ENCODE measurements at regions not wholly inside any gene's neighbourhood (a gene's known extent, or its start where the extent isn't known, plus 50 kb on each side); places are given as distances from the start of the nearest gene placed in this dataset.

DNA sequence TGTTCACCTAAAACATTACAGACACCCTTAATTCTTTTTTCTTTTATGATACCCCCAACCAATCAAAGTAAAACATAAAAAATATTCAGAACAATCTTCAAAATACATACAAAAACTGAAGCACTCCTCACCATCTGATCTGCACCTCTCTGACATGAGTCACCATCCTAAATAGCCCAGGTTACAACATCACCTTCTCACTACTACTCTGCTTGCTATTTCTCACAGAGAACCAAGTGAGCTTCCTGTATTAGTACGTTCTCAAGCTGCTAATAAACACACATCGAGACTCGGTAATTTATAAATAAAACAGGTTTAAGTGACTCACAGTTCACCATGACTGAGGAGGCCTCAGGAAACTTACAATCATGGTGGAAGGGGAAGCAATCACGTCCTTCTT lies 183.5 kb downstream of the CBLN2 start:
- no peak for DNase-seq
- Histone ChIP-seq H3K14ac (ENCODE audit: low read length in 2 of 2) (no peak overlapping the region), H2BK15ac (ENCODE audit: low read depth, poor library complexity, severe bottlenecking) (no peak overlapping the region), H3K4ac (ENCODE audit: low read depth in 1 of 2, low read length in 2 of 2) (no peak overlapping the region), H3K4me2 (ENCODE audit: low read length, poor library complexity, severe bottlenecking) (no peak overlapping the region), H2AK5ac (ENCODE audit: low read length, severe bottlenecking) (no peak overlapping the region), H2AFZ (ENCODE audit: low read depth, low read length) (no peak overlapping the region), H3K9me3 (ENCODE audit: control insufficient read depth, low read length) (peaks cover 14% of the 10 kb centered on the region), H2BK12ac (ENCODE audit: low read length in 2 of 2) (no peak overlapping the region), H3K9ac (ENCODE audit: low read length) (no peak overlapping the region), H3K36me3 (ENCODE audit: control insufficient read depth in 1 of 2, insufficient read depth in 2 of 2, low read depth in 1 of 2, low read length in 2 of 2) (no peaks in the 10 kb centered on the region), H2BK5ac (ENCODE audit: low read depth, low read length, poor library complexity, severe bottlenecking) (no peak overlapping the region), H3K4me1 (ENCODE audit: control insufficient read depth, insufficient read depth, low read depth, low read length) (no peaks in the 10 kb centered on the region), H4K8ac (ENCODE audit: low read length) (no peak overlapping the region), H3K4me3 (ENCODE audit: insufficient read depth in 1 of 2, low read depth in 1 of 2, low read length in 2 of 2) (no peak overlapping the region), H3K79me1 (replicated peaks; ENCODE audit: low read length, poor library complexity, severe bottlenecking) (no peaks in the 10 kb centered on the region), H2BK120ac (ENCODE audit: low read depth, low read length) (no peak overlapping the region), H3K18ac (ENCODE audit: low read depth in 1 of 2, low read length in 2 of 2) (no peak overlapping the region), H3K27me3 (ENCODE audit: control insufficient read depth in 1 of 2, insufficient read depth in 1 of 2, low read length in 2 of 2) (no peaks in the 10 kb centered on the region), H4K91ac (ENCODE audit: low read length) (no peak overlapping the region), H3K27ac (ENCODE audit: low read length, poor library complexity, severe bottlenecking) (no peak overlapping the region), H3K23ac (ENCODE audit: low read length in 2 of 2) (no peak overlapping the region)
- 67% methylated on average over 4 of the region's 4 CpGs for WGBS

DNA sequence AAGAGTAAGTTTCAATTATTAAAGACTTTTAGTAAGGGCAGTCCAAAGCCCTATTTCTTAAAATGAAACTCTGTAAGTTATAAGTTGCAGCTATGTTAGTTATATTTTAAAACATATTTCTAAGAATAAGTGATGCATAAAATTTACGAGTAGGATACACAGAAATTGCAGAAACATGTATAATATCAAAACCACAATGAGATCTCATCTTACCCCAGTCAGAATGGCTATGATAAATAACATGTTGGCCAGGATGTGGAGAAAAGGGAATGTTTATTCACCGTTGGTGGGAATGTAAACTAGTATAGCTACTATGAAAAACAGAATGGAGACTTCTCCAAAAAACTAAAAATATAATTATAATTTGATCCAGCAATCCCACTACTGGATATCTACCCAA lies 201.2 kb downstream of the CBLN2 start:
- Histone ChIP-seq H3K79me1 (replicated peaks; ENCODE audit: low read length, poor library complexity, severe bottlenecking) (no peaks in the 10 kb centered on the region), H3K4me3 (ENCODE audit: insufficient read depth in 1 of 2, low read depth in 1 of 2, low read length in 2 of 2) (no peak overlapping the region), H2BK120ac (ENCODE audit: low read depth, low read length) (no peak overlapping the region), H3K4me2 (ENCODE audit: low read length, poor library complexity, severe bottlenecking) (no peak overlapping the region), H2BK15ac (ENCODE audit: low read depth, poor library complexity, severe bottlenecking) (no peak overlapping the region), H3K36me3 (ENCODE audit: control insufficient read depth in 1 of 2, insufficient read depth in 2 of 2, low read depth in 1 of 2, low read length in 2 of 2) (no peaks in the 10 kb centered on the region), H2AK5ac (ENCODE audit: low read length, severe bottlenecking) (no peak overlapping the region), H4K91ac (ENCODE audit: low read length) (no peak overlapping the region), H2BK12ac (ENCODE audit: low read length in 2 of 2) (no peak overlapping the region), H3K27me3 (ENCODE audit: control insufficient read depth in 1 of 2, insufficient read depth in 1 of 2, low read length in 2 of 2) (no peaks in the 10 kb centered on the region), H3K18ac (ENCODE audit: low read depth in 1 of 2, low read length in 2 of 2) (no peak overlapping the region), H3K4ac (ENCODE audit: low read depth in 1 of 2, low read length in 2 of 2) (no peak overlapping the region), H3K23ac (ENCODE audit: low read length in 2 of 2) (no peak overlapping the region), H3K9ac (ENCODE audit: low read length) (no peak overlapping the region), H4K8ac (ENCODE audit: low read length) (no peak overlapping the region), H3K9me3 (ENCODE audit: control insufficient read depth, low read length) (peaks cover 2% of the 10 kb centered on the region), H2AFZ (ENCODE audit: low read depth, low read length) (no peak overlapping the region), H3K4me1 (ENCODE audit: control insufficient read depth, insufficient read depth, low read depth, low read length) (no peaks in the 10 kb centered on the region), H3K14ac (ENCODE audit: low read length in 2 of 2) (no peak overlapping the region), H3K27ac (ENCODE audit: low read length, poor library complexity, severe bottlenecking) (no peak overlapping the region), H2BK5ac (ENCODE audit: low read depth, low read length, poor library complexity, severe bottlenecking) (no peak overlapping the region)
- DNase-seq, result no peak
- no CpG with 5 or more reads among the region's 2 CpGs for WGBS

DNA sequence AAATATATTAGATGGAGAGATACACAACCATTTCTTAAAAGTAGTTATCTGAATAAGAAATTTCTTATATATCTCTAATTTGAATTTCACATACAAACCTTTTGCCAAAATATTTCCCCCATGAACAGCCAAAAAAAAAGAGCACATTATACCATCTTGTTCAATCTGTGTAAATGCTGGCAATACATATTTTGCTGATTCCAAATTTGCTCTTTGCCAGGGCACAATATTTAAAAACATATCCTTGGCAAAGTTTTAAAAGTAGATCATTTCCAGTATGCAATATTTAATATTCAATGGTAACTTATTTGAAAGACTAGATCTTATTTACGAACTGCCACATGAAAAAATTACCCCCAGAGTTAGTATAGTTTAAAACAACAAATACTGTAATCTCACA lies 204.2 kb downstream of the CBLN2 start:
- WGBS, result 17% methylated on average over 1 of the region's 1 CpG
- H3K4ac ChIP-seq (ENCODE audit: low read depth in 1 of 2, low read length in 2 of 2), result no peak overlapping the region

DNA sequence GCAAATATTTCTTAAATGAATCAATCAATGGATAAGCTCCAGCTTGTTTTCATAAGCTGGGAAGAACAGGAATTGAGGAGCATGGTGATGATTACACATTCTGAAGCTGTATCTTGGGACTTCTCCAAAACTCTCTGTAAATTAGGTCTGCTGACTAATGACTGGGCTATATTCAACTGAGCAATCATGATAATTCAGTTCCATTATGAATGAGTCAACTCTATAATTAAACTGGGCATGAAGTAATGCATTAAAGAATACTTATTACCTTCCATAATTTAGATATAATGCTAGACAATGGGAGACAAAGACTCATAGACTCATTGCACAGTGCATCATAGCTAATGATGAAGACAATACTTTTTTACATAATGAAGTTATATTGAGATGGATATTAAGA lies 207.4 kb downstream of the CBLN2 start:
- H3K18ac ChIP-seq (ENCODE audit: low read depth in 1 of 2, low read length in 2 of 2), result no peak overlapping the region
- no peak overlapping the region for H2BK12ac ChIP-seq (ENCODE audit: low read length in 2 of 2)
- no peak overlapping the region for H3K27ac ChIP-seq (ENCODE audit: low read length, poor library complexity, severe bottlenecking)
- no peak overlapping the region for H4K8ac ChIP-seq (ENCODE audit: low read length)
- H3K79me1 ChIP-seq (replicated peaks; ENCODE audit: low read length, poor library complexity, severe bottlenecking), result no peaks in the 10 kb centered on the region
- H3K9ac ChIP-seq (ENCODE audit: low read length), result no peak overlapping the region
- H3K23ac ChIP-seq (ENCODE audit: low read length in 2 of 2), result no peak overlapping the region
- H3K27me3 ChIP-seq (ENCODE audit: control insufficient read depth in 1 of 2, insufficient read depth in 1 of 2, low read length in 2 of 2), result no peaks in the 10 kb centered on the region
- H3K4me3 ChIP-seq (ENCODE audit: insufficient read depth in 1 of 2, low read depth in 1 of 2, low read length in 2 of 2), result no peak overlapping the region
- DNase-seq, result no peak
- H3K14ac ChIP-seq (ENCODE audit: low read length in 2 of 2), result no peak overlapping the region
- no peaks in the 10 kb centered on the region for H3K4me1 ChIP-seq (ENCODE audit: control insufficient read depth, insufficient read depth, low read depth, low read length)
- no peak overlapping the region for H2AK5ac ChIP-seq (ENCODE audit: low read length, severe bottlenecking)
- no peak overlapping the region for H2AFZ ChIP-seq (ENCODE audit: low read depth, low read length)
- no peak overlapping the region for H2BK5ac ChIP-seq (ENCODE audit: low read depth, low read length, poor library complexity, severe bottlenecking)
- H4K91ac ChIP-seq (ENCODE audit: low read length), result no peak overlapping the region
- H2BK15ac ChIP-seq (ENCODE audit: low read depth, poor library complexity, severe bottlenecking), result no peak overlapping the region
- no peak overlapping the region for H3K4ac ChIP-seq (ENCODE audit: low read depth in 1 of 2, low read length in 2 of 2)
- H3K9me3 ChIP-seq (ENCODE audit: control insufficient read depth, low read length), result peaks cover 5% of the 10 kb centered on the region
- no peak overlapping the region for H3K4me2 ChIP-seq (ENCODE audit: low read length, poor library complexity, severe bottlenecking)
- H2BK120ac ChIP-seq (ENCODE audit: low read depth, low read length), result no peak overlapping the region
- H3K36me3 ChIP-seq (ENCODE audit: control insufficient read depth in 1 of 2, insufficient read depth in 2 of 2, low read depth in 1 of 2, low read length in 2 of 2), result no peaks in the 10 kb centered on the region

More for the DNA sequence above, 204.2 kb downstream of the CBLN2 start:
- Histone ChIP-seq H3K4me3 (ENCODE audit: insufficient read depth in 1 of 2, low read depth in 1 of 2, low read length in 2 of 2) (no peak overlapping the region), H4K8ac (ENCODE audit: low read length) (no peak overlapping the region), H2BK120ac (ENCODE audit: low read depth, low read length) (no peak overlapping the region), H2BK15ac (ENCODE audit: low read depth, poor library complexity, severe bottlenecking) (no peak overlapping the region), H3K9me3 (ENCODE audit: control insufficient read depth, low read length) (no peaks in the 10 kb centered on the region), H3K9ac (ENCODE audit: low read length) (no peak overlapping the region), H4K91ac (ENCODE audit: low read length) (no peak overlapping the region), H3K36me3 (ENCODE audit: control insufficient read depth in 1 of 2, insufficient read depth in 2 of 2, low read depth in 1 of 2, low read length in 2 of 2) (no peaks in the 10 kb centered on the region), H3K14ac (ENCODE audit: low read length in 2 of 2) (no peak overlapping the region), H3K18ac (ENCODE audit: low read depth in 1 of 2, low read length in 2 of 2) (no peak overlapping the region), H3K23ac (ENCODE audit: low read length in 2 of 2) (no peak overlapping the region), H2AFZ (ENCODE audit: low read depth, low read length) (no peak overlapping the region), H3K79me1 (replicated peaks; ENCODE audit: low read length, poor library complexity, severe bottlenecking) (no peaks in the 10 kb centered on the region), H3K4me1 (ENCODE audit: control insufficient read depth, insufficient read depth, low read depth, low read length) (no peaks in the 10 kb centered on the region), H2AK5ac (ENCODE audit: low read length, severe bottlenecking) (no peak overlapping the region), H3K27me3 (ENCODE audit: control insufficient read depth in 1 of 2, insufficient read depth in 1 of 2, low read length in 2 of 2) (no peaks in the 10 kb centered on the region), H2BK12ac (ENCODE audit: low read length in 2 of 2) (no peak overlapping the region), H2BK5ac (ENCODE audit: low read depth, low read length, poor library complexity, severe bottlenecking) (no peak overlapping the region), H3K4me2 (ENCODE audit: low read length, poor library complexity, severe bottlenecking) (no peak overlapping the region), H3K27ac (ENCODE audit: low read length, poor library complexity, severe bottlenecking) (no peak overlapping the region)
- DNase-seq, result no peak

All from mesenchymal stem cell (in vitro differentiated cells and primary cell).